Astrocyte (in vitro differentiated cells and primary cell): ENCODE measurements at regions not wholly inside any gene's neighbourhood (a gene's known extent, or its start where the extent isn't known, plus 50 kb on each side); places are given as distances from the start of the nearest gene placed in this dataset.

Experiments
- EZH2 ChIP-seq: IDR thresholded peaks from 2 replicates; pipeline ENCODE4 v1.6.1; 2012; ENCODE audit warnings: mild to moderate bottlenecking, low read length, inconsistent platforms; ENCODE audit not compliant: insufficient read depth
- TF ChIP-seq, protein P1 (sequence below): IDR thresholded peaks from 2 replicates; pipeline ENCODE4 v1.5.1; 2011; ENCODE audit warnings: low read depth, mild to moderate bottlenecking, inconsistent platforms, low read length, moderate library complexity; ENCODE audit not compliant: insufficient read depth

DNA sequence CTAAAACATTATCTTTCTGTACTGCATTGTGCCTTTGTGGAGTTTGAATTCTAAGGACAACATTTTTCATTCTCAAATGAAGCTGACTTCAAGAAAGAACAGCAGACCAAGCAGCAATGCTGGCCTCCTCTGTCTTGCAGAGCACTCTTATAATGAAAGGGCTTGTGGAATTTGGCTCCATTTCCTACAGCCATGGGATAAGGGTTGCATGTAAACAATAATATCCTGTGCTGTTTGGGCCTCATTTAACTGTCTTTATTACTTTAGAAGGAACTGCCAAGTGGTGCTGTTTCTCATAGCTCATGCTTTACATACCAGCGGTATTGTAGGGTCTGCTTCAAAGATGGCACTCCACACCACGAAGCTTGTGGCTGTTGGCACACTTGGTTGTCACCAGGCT lies 111.4 kb upstream of the EOLA2 start:
- TF ChIP-seq, protein P1, sequence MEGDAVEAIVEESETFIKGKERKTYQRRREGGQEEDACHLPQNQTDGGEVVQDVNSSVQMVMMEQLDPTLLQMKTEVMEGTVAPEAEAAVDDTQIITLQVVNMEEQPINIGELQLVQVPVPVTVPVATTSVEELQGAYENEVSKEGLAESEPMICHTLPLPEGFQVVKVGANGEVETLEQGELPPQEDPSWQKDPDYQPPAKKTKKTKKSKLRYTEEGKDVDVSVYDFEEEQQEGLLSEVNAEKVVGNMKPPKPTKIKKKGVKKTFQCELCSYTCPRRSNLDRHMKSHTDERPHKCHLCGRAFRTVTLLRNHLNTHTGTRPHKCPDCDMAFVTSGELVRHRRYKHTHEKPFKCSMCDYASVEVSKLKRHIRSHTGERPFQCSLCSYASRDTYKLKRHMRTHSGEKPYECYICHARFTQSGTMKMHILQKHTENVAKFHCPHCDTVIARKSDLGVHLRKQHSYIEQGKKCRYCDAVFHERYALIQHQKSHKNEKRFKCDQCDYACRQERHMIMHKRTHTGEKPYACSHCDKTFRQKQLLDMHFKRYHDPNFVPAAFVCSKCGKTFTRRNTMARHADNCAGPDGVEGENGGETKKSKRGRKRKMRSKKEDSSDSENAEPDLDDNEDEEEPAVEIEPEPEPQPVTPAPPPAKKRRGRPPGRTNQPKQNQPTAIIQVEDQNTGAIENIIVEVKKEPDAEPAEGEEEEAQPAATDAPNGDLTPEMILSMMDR, result no peak
- TF ChIP-seq EZH2, result no peak
